Fibroblast of mammary gland (primary cell): ENCODE measurements at regions not wholly inside any gene's neighbourhood (a gene's known extent, or its start where the extent isn't known, plus 50 kb on each side); places are given as distances from the start of the nearest gene placed in this dataset.
"Not testable (repeated sequence)": the region's sequence is repeated elsewhere in the genome, so short reads cannot be mapped to it uniquely, and the experiment has no call there.

Source experiments
- DNase-seq: peaks from one replicate; pipeline ENCODE4 v3.0.0-alpha.2; 2010; ENCODE audit warnings: low read depth
- H3K4me3 ChIP-seq: 2 replicates; pipeline ENCODE4 v1.5.1; 2011; ENCODE audit warnings: low read depth, mild to moderate bottlenecking, low read length, moderate library complexity; ENCODE audit not compliant: control insufficient read depth
- TF ChIP-seq, protein P1 (sequence below): conservative IDR thresholded peaks from 2 replicates; pipeline ENCODE4 v1.5.1; 2011; ENCODE audit warnings: low read depth, low read length, inconsistent platforms; ENCODE audit not compliant: control insufficient read depth, insufficient read depth

DNA sequence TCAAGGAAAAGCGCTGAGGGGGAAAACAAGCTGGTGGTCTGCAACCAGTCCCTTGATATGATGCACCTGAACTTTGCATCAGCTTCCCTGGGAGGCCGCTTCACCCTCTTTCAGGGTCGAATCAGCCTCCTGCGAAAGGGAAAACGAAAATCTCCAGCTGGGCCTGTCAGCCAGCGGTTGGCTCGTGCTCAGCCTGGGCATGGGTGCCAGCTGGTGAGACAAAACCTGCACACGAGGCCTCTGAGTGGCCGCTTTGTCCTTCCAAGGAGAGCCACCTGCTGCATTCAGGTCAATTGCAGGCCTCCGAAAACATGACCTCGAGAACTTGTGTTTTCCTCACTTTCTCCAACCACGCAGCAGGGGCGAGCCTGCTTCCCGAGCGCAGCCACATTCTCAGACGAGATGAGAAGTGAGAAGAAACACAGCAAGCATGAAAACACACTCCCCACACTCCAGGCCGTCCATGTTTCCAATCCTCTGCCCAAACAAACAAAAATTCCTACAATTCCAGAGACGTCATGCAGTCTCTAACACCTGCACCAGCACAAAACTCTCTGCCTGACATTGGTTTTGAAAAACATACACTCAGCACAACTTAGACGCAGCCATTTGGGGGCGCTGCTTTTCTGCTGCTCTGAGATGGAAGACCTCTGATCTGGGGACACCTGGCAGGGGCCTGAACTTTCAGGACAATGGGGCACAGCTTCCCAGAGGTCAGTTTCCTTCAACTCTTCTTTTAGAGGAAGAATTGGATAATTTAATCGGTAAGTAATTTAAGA lies 77.1 kb downstream of the DHCR7 start:
- TF ChIP-seq, protein P1, sequence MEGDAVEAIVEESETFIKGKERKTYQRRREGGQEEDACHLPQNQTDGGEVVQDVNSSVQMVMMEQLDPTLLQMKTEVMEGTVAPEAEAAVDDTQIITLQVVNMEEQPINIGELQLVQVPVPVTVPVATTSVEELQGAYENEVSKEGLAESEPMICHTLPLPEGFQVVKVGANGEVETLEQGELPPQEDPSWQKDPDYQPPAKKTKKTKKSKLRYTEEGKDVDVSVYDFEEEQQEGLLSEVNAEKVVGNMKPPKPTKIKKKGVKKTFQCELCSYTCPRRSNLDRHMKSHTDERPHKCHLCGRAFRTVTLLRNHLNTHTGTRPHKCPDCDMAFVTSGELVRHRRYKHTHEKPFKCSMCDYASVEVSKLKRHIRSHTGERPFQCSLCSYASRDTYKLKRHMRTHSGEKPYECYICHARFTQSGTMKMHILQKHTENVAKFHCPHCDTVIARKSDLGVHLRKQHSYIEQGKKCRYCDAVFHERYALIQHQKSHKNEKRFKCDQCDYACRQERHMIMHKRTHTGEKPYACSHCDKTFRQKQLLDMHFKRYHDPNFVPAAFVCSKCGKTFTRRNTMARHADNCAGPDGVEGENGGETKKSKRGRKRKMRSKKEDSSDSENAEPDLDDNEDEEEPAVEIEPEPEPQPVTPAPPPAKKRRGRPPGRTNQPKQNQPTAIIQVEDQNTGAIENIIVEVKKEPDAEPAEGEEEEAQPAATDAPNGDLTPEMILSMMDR, result no peak
- no peak for DNase-seq

DNA sequence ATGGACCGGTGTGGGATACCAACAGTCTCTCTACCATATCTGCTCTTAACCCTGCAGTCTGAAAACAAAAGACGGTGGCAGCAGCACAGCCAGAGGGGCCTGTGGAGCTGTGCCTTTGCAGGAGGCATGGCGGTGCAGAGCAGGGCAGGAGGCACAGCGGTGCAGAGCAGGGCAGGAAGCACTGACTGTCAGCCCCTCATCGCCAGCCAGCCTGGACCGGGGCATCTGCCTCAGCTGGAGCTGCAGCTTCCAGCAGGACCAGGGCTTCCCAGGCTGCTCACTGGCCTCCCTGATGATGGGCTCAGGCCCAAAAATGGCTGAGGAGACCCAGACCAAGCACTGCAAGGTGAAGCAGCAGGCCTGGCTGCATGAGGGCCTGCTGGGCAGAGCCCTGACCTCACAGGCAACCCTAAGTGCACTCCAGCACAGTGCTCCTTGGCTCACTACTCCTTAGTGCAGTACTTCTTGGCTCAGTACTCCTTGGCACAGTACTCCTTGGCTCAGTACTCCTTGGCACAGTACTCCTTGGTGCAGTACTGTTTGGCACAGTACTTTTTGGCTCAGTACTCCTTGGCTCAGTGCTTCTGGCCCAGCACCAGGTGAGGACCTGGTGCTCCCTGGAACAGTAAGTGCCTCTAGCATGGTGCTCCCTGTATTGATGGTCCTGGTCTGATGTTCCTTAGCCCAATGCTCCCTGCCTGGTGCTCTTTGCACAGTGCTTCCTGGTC lies 78.0 kb downstream of the DHCR7 start:
- no peak for DNase-seq
- H3K4me3 ChIP-seq, result no peak overlapping the region
- TF ChIP-seq, protein P1, result no peak

More for the DNA sequence above, 77.1 kb downstream of the DHCR7 start:
- no peak overlapping the region for H3K4me3 ChIP-seq

DNA sequence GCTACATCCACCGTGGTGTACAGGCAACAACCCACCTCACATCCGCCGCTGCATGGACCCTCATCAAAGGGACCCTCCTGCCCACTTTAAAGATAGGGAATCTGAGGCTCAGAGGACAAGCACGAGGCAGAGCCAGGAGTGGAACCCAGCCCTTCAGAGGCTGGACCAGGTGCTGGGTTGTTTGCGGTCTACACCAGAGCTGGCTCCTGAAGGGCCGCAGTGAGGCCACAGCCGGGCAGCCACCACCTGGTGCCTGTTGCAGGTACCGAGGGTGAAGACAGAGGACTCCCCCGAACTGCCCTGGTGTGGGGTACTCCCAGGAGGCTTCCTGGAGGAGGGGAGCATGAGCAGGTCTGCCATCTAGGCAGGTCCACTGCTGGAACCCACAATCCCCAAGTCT lies 78.8 kb downstream of the DHCR7 start:
- DNase-seq, result no peak
- no peak overlapping the region for H3K4me3 ChIP-seq
- TF ChIP-seq, protein P1, result no peak

DNA sequence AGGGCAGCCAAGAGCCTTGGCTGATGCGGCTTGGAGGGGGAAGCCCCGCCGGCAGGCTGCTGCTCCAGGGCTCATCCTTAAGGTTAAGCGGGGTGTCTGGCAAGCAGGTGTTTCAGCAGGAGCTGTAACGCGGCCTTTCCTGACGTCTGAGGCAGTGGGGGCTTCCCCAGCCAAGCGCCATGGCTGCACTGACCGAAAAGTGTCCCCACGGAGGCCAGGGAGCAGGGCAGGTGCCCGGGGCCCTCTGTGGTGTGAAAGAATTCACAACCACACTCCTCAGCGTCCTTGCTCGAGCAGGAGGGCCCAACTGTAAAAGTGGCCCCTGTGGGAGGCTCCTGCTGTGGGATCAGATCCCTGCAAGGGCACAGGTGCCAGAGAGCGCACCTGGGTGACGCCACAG lies 79.2 kb downstream of the DHCR7 start:
- no peak for DNase-seq
- TF ChIP-seq, protein P1, result no peak
- no peak overlapping the region for H3K4me3 ChIP-seq

DNA sequence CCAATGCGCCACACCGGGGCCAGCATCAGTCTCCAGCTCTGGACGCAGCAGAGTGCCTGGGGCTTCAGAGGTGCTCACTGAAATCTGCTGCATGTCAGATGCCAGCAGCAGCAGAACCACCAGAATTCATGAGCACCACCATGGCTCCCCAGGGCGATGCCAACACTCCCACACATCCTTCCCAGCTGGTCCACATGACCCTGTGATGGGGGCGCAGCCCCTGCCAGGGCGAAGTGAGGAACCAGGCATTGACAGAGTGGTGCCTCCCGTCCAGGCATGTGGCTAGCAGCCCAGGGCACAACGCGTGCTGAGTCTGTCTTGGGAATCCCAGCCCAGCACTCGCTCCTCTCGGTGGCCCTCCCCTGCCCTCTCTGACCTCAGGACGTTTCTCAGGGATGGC lies 80.4 kb downstream of the DHCR7 start:
- H3K4me3 ChIP-seq, result no peak overlapping the region
- TF ChIP-seq, protein P1, result no peak
- no peak for DNase-seq

DNA sequence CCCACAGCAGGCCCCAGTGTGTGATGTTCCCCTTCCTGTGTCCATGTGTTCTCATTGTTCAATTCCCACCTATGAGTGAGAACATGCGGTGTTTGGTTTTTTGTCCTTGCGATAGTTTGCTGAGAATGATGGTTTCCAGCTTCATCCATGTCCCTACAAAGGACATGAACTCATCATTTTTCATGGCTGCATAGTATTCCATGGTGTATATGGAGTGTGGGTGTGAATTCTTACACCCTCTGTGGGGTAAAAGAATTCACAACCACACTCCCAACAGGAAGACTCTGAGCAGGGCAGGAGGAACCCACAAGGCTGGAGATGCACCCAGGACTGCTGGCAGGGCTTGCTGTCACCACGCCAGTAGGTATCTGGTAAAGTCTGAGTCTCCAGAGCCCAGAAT lies 80.9 kb downstream of the DHCR7 start:
- not testable (repeated sequence) for H3K4me3 ChIP-seq, DNase-seq

DNA sequence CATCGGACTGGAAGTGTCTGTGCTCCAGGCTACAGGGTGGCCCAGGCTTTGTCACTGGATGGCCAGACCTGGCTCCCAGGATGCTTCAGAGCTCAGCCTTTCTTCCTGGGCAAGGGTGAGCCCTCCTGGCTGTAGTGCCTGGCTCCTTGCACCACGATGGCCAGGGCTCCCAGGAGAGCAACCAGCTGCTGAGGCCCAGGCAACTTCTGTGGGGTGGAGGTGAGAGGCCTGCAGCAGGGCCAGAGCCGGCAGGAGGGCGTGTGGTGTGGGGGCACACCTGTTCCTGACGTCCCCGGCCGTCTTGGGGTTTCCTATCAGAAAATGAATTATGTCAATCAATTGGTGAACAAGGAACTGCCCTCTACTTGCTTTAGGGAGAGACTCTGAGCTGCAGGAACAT lies 82.1 kb downstream of the DHCR7 start:
- H3K4me3 ChIP-seq, result no peak overlapping the region
- DNase-seq, result no peak
- TF ChIP-seq, protein P1, result no peak
